ENCODE measurements at regions not wholly inside any gene's neighbourhood (a gene's known extent, or its start where the extent isn't known, plus 50 kb on each side); places are given as distances from the start of the nearest gene placed in this dataset.

DNA sequence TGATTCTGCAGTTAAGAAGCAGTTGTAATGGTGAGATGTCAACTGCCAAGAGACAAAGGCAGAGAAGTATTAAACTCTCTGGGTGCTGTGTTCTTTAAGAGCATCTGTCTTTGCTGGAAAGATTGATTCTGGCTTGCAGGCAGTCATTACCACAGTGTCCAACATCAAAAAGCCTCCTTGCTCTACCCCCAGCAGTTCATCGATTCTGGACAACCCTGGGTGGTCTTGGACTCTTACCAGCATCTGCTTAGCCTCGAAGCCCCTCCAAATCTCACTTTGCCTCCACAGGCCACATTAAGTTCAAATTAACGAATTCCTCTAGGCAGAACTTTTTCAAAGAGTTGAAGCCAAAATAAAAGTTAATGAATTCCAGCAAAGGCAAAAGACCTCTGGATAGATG, 1061.4 kb downstream of the TSN start:
- TF ChIP-seq, protein P1, sequence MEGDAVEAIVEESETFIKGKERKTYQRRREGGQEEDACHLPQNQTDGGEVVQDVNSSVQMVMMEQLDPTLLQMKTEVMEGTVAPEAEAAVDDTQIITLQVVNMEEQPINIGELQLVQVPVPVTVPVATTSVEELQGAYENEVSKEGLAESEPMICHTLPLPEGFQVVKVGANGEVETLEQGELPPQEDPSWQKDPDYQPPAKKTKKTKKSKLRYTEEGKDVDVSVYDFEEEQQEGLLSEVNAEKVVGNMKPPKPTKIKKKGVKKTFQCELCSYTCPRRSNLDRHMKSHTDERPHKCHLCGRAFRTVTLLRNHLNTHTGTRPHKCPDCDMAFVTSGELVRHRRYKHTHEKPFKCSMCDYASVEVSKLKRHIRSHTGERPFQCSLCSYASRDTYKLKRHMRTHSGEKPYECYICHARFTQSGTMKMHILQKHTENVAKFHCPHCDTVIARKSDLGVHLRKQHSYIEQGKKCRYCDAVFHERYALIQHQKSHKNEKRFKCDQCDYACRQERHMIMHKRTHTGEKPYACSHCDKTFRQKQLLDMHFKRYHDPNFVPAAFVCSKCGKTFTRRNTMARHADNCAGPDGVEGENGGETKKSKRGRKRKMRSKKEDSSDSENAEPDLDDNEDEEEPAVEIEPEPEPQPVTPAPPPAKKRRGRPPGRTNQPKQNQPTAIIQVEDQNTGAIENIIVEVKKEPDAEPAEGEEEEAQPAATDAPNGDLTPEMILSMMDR (IDR thresholded peaks at IDR 0.05; ENCODE audit: low read depth, low read length), result no peak
- no peak for DNase-seq (ENCODE audit: extremely low read depth, low read depth)

DNA sequence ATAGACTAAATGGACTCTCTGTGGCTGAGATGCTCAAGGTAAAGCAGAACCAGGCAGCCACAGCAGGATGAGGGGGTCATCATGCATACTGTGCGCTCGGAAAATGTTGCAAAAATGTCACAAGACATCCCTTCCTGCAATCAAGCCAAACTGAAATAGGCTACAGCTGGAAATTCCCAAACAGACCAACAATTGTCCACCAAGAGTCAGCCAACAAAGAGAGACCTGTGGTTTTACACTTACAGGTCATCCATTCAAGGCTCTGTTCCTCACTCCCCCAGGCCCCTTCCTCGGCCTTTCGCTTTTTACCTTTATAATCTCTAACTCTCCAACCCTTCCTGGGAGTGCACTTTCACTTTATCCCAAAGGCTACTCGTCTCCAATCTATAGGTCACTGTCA, 1066.9 kb downstream of the TSN start:
- no peak for DNase-seq (ENCODE audit: extremely low read depth, low read depth)
- TF ChIP-seq, protein P1 (IDR thresholded peaks at IDR 0.05; ENCODE audit: low read depth, low read length), result no peak

DNA sequence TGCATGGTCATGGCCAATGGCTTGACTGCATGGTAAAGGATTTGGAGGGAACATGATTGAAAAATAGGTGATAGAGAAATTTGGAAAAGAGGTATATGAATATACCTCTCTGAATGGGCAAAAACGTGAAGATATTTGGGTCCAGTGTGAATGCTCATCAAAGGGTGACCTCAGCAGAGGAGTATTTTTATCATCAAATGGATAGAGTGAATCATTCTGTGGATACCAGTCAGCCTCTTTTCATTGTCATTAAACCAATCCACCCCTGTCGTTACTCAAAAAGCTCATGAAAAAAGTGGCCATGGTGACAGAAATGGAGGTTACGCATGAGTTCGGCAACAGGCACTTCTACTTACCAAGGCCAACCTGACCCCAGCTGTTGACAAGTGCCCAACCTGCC, 1074.7 kb downstream of the TSN start:
- TF ChIP-seq, protein P1 (IDR thresholded peaks at IDR 0.05; ENCODE audit: low read depth, low read length), result no peak
- no peak for DNase-seq (ENCODE audit: extremely low read depth, low read depth)

DNA sequence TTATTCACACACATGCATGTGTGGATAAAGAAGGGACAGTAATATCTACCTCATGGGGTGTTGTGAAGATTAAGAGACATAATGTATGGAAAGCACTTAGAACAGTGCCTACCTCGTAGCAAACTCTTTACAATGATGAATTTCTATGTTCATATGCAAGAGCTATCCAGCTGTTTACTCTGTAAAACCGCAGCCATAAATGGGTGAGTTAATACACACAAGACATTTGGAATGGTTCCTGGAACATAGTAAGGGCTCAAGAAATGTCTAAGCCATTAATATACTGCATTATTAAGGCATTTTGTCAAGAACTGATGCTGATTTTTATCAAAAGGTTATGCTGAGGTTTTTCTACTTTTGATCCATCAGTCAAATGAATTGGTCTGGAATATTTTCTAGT, 1076.2 kb downstream of the TSN start:
- TF ChIP-seq, protein P1 (IDR thresholded peaks at IDR 0.05; ENCODE audit: low read depth, low read length), result no peak
- DNase-seq (ENCODE audit: extremely low read depth, low read depth), result no peak

DNA sequence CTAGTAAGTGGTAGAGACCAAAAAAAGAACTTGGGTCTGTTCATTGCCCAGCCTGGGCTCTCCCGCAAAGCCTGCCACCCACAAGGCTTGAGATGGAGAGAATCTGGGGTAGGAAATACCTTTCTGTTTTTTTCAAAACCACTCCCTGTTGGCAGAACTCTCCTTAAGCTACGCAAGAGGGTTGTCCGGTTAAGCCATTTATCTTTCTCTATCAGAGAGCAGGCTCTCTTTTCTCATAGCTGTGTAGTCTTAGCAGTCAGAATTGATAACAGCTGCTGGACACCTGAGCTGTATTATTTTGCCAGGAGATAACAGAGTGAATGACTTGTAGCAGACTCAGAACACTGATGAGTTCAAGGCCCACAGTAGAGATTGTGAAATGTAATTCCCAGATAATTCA, 1088.1 kb downstream of the TSN start:
- TF ChIP-seq, protein P1 (IDR thresholded peaks at IDR 0.05; ENCODE audit: low read depth, low read length), result no peak

DNA sequence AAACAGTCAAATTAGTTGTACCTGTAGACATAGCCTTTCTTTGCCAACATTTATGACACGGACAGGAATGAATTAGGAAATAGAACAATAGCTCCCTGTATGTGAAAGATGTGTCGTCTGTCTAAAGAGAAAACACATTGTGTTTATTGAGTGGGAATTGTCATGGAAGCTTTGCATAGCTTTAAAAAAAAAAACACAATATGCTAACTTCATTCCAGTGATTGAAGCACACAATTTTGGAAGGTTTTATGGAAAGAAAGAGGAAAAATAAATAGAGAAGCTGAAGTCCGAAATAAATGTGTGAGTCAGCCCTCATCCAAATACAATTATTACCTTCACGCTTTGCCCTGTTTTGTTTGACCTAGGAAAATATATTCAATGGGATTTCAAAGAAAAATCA, 1095.7 kb downstream of the TSN start:
- no peak for DNase-seq (ENCODE audit: extremely low read depth, low read depth)
- TF ChIP-seq, protein P1 (IDR thresholded peaks at IDR 0.05; ENCODE audit: low read depth, low read length), result no peak

More for the DNA sequence above, 1088.1 kb downstream of the TSN start:
- DNase-seq (ENCODE audit: extremely low read depth, low read depth), result no peak

DNA sequence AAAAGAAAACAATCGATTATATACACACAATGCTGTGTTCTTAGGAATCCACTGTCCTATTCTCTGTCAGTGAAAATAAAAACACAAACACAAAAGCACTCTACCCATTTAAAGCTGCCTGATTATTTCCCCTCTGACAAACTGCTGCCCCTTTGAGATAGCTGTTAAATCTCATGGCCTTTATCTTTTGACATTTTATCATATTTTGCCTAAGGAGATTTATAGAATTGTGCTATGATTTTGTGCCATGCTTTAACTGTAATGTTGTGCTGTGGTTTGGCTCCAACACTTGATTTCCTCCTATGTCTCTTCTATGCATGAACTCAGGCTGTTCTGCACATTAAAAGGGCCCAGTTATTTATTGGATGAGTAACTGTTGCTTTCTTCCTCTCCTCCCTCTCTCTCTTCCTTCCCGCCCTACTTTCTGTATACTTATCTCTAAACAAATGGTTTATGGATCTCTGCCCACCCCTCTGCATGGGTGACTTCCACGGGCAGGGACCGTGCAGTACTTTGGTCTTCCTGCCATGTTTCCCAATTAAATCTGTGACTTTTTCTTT, 1096.6 kb downstream of the TSN start:
- no peak for DNase-seq (ENCODE audit: extremely low read depth, low read depth)
- TF ChIP-seq, protein P1 (IDR thresholded peaks at IDR 0.05; ENCODE audit: low read depth, low read length), result no peak
